PFSK-1 (cell line): ENCODE measurements at regions not wholly inside any gene's neighbourhood (a gene's known extent, or its start where the extent isn't known, plus 50 kb on each side); places are given as distances from the start of the nearest gene placed in this dataset.

Source experiments
- FOXP2 ChIP-seq: optimal IDR thresholded peaks from 2 replicates; pipeline ENCODE3; 2011; ENCODE audit warnings: borderline replicate concordance, control low read depth, inconsistent platforms; ENCODE audit not compliant: insufficient read depth; ENCODE audit errors: extremely low read length, extremely low read depth
- POLR2AphosphoS5 ChIP-seq: IDR thresholded peaks from 2 replicates; pipeline ENCODE4 v1.6.1; 2012; ENCODE audit warnings: low read depth, mild to moderate bottlenecking, control low read depth, low read length, moderate library complexity
- SIN3A ChIP-seq: IDR thresholded peaks from 2 replicates; pipeline ENCODE4 v1.6.1; 2012; ENCODE audit warnings: mild to moderate bottlenecking, low read length, moderate library complexity, borderline replicate concordance; ENCODE audit not compliant: insufficient read depth
- TAF1 ChIP-seq: IDR thresholded peaks from 2 replicates; pipeline ENCODE4 v1.6.1; 2012; ENCODE audit warnings: low read length, control low read depth, borderline replicate concordance; ENCODE audit not compliant: insufficient read depth
- TF ChIP-seq, protein P1 (sequence below), 2 experiments: IDR thresholded peaks; 2 replicates each; pipeline versions ENCODE4 v1.6.1 to v1.8.0; 2011 to 2012; ENCODE audit warnings: low read depth in 2 of 2, low read length in 2 of 2, control low read depth in 1 of 2, inconsistent platforms in 1 of 2, mild to moderate bottlenecking in 1 of 2, moderate library complexity in 1 of 2; ENCODE audit not compliant: insufficient read depth in 1 of 2

DNA sequence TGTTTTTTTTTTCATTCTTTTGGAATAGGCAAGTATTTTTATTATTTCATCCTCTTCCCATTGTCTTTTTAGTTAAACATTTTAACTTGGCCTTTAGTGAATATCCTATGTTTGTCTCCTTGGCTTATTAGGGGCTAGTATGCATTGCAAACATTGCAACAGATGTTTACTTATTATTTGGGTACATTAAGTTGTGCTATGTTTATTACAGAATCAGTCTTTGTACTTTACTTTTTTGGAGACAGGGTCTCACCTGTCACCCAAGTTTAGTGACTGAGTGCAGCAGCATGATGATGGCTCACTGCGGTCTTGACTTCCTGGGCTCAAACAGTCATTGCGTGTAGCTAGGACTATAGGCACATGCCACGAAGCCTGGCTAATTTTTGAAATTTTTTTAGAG is 51.1 kb upstream of the NUDT6 start:
- no peak for TF ChIP-seq POLR2AphosphoS5
- TF ChIP-seq SIN3A = no peak
- no peak for TF ChIP-seq FOXP2
- no peak for TF ChIP-seq TAF1
- TF ChIP-seq, protein P1, sequence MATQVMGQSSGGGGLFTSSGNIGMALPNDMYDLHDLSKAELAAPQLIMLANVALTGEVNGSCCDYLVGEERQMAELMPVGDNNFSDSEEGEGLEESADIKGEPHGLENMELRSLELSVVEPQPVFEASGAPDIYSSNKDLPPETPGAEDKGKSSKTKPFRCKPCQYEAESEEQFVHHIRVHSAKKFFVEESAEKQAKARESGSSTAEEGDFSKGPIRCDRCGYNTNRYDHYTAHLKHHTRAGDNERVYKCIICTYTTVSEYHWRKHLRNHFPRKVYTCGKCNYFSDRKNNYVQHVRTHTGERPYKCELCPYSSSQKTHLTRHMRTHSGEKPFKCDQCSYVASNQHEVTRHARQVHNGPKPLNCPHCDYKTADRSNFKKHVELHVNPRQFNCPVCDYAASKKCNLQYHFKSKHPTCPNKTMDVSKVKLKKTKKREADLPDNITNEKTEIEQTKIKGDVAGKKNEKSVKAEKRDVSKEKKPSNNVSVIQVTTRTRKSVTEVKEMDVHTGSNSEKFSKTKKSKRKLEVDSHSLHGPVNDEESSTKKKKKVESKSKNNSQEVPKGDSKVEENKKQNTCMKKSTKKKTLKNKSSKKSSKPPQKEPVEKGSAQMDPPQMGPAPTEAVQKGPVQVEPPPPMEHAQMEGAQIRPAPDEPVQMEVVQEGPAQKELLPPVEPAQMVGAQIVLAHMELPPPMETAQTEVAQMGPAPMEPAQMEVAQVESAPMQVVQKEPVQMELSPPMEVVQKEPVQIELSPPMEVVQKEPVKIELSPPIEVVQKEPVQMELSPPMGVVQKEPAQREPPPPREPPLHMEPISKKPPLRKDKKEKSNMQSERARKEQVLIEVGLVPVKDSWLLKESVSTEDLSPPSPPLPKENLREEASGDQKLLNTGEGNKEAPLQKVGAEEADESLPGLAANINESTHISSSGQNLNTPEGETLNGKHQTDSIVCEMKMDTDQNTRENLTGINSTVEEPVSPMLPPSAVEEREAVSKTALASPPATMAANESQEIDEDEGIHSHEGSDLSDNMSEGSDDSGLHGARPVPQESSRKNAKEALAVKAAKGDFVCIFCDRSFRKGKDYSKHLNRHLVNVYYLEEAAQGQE (IDR thresholded peaks at IDR 0.05; ENCODE audit: insufficient read depth in 1 of 2, low read depth in 2 of 2, low read length in 2 of 2) = no peak

DNA sequence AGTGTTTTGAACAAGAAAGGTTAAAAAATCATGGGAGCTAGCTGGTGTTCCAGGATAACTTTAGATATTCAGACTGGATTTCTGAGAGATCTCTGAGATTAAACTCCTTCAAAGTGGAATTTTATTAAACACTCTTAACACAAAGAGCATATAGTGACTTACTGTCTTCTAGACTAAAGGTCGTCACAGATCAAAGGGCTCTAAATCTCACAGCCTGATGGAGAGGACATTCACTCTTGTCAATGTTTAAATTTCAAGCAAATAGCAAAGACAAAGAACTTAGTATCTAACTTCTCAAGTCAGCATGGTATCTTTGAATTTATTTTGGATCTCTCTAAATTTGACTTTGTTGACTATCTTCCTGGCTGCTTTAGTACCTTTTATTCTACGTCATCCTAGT is 53.7 kb upstream of the NUDT6 start:
- TF ChIP-seq SIN3A (no peak), TAF1 (no peak), POLR2AphosphoS5 (no peak), FOXP2 (no peak)
- TF ChIP-seq, protein P1 (IDR thresholded peaks at IDR 0.05; ENCODE audit: insufficient read depth in 1 of 2, low read depth in 2 of 2, low read length in 2 of 2) = no peak

DNA sequence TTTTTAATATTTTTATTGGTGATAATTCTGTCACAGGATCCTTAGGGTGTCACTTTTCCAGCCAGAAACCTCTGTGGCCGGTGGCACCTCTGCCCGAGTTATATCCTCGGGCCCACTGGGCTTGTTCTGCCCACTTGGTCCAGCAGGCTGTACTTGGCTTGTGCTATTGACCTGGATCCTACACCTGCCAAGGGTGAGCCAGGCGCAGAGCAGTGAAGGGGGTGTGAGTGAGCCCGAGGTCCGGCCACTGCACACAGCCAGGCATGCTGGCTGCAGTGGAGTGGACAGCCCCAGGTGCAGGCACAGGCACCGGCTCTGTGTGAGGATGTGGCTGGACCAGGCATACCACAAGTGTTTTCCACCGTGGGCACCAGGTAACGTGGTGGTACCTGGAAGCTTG is 54.7 kb upstream of the NUDT6 start:
- TF ChIP-seq FOXP2 (no peak), POLR2AphosphoS5 (no peak)
- TF ChIP-seq, protein P1 (IDR thresholded peaks at IDR 0.05; ENCODE audit: insufficient read depth in 1 of 2, low read depth in 2 of 2, low read length in 2 of 2) = no peak

DNA sequence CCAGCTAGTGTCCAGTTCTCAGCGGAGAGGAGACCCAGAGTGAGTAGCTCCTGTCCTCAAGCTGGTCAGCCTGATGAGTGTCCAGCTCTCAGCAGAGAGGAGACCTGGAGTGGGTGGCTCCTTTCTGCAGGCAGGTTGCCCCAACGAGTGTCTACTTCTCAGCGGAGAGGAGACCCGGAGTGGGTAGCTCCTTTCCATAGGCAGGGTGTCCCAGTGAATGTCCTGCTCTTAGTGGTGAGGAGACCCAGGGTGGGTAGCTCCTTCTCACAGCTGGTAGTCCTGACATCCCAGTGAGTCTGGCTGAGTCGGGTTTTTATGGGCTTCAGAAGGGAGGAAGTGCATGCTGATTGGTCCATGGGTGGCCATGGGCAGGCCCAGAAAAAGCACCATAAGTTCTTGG is 55.7 kb upstream of the NUDT6 start:
- TF ChIP-seq, protein P1 (IDR thresholded peaks at IDR 0.05; ENCODE audit: insufficient read depth in 1 of 2, low read depth in 2 of 2, low read length in 2 of 2) = no peak
- TF ChIP-seq POLR2AphosphoS5 (no peak), TAF1 (no peak), SIN3A (no peak), FOXP2 (no peak)

DNA sequence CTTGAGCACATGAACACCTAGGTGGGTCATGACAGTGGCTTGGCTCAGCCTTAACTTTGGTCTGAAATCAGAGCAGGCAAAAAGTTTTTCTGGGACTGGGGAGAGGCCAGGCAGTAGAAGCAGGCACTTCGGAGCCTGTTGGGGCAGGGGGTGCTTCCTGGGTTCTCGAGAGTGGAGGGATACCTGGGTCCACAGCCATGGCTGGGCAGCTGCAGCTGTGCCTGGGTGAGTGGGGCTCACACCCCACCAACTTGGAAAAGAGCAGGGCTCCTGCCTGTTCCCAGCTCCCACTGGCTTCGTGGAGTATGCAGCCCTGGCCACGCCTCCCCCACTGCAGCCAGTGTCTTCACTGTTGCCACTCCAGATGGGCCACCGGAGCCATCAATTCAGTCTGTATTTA is 56.4 kb upstream of the NUDT6 start:
- TF ChIP-seq, protein P1 (IDR thresholded peaks at IDR 0.05; ENCODE audit: insufficient read depth in 1 of 2, low read depth in 2 of 2, low read length in 2 of 2) = no peak
- TF ChIP-seq POLR2AphosphoS5 = no peak
- no peak for TF ChIP-seq FOXP2
- TF ChIP-seq SIN3A = no peak
- no peak for TF ChIP-seq TAF1
